Renal cortical epithelial cell (primary cell): ENCODE measurements at regions not wholly inside any gene's neighbourhood (a gene's known extent, or its start where the extent isn't known, plus 50 kb on each side); places are given as distances from the start of the nearest gene placed in this dataset.

Source experiments
- DNase-seq: peaks from one replicate; pipeline ENCODE4 v3.0.0-alpha.2; 2011; ENCODE audit warnings: low read depth

DNA sequence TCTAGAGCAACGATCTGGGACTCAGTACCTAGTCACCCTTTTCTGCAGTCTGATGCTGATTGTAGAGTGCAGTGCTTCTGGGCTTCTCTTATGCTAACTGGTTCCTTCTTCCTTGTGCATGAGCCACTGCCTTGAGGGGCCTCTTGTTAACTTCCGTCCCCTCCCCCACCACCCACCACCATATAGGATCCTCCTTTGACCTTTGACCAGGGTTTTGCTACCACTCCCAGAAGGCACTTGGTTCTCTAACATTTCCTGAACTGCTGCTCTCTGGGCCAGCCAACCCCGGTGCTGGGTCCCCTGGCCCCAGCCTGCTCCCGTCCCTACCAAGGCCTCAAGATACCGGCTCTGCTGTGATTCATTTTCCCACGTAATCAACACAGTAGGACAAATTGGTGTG is 104.6 kb upstream of the KLF3 start:
- DNase-seq, result no peak

DNA sequence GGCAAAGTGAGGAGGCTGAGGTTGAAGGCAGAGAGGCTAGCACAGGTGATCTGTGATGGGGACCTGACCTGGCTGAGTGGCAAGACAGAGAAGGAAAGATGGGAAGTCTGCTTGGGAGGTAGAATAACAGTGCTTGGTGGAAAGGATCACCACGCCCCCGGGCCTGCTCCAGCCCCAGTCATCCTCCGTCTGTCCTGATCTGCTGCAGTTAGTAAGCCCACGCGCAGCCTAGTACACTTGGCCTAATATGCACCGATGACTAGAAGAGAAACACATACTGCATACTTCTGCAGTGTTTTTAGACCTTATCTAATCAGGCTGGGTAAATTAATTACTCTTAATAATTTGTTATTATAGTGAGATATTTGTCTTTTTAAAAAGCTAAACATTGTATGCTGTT is 103.7 kb upstream of the KLF3 start:
- DNase-seq, result no peak

DNA sequence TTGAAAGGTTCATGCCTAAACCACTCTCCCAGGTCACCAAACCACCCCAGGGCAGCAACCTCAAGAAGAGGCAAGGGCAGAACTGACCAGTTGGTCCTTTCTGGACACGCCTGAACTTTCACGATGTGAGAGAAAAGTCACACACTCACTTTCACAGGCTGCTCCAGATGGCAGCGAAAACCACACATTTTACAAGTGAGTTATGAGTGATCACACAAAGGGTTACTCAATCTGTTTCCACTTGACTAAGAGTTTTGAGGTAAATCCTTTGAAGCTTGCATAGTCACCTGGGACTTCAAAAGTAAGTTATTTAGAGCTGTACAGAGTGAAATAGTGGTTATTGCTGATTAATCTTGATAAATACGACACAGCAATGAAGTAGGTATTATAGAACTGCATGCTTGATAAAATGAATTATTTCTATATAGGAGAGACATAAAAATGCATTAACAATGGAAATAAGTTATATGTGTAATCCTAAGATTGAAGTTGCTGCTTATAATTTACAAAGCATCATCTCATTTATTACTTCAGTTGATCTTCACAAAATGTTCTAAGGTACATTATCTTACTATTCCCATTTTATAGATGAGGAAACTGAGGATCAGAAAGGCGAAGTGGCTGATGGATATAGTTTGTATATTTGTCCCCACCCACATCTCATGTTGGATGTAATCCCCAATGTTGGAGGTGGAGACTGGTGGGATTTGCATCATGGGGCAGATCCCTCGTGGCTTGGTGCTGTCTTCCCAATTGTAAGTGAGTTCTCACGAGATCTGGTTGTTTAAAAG is 103.0 kb upstream of the KLF3 start:
- DNase-seq, result peak; percentile 94

DNA sequence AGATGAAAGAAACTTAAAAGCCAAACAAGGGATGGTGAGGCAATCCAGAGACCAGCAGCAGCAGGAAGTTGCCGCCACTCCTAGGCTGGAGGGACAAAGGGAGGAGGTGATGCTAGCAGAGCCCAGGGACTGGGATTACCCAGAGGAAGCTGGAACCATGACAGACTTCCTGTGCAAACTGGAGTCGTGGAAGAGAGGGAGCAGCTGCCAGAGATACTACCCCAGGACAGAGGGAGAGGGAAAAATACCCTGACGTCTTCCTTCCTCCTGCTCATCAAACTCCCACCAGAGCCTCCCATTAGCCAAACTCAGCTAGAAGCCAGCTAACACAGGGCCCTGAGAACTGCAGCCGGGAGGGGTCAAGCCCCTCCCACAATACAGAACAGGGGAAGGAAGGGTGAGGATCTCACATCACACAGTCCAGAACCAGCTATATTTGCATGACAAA is 101.2 kb upstream of the KLF3 start:
- DNase-seq, result no peak

DNA sequence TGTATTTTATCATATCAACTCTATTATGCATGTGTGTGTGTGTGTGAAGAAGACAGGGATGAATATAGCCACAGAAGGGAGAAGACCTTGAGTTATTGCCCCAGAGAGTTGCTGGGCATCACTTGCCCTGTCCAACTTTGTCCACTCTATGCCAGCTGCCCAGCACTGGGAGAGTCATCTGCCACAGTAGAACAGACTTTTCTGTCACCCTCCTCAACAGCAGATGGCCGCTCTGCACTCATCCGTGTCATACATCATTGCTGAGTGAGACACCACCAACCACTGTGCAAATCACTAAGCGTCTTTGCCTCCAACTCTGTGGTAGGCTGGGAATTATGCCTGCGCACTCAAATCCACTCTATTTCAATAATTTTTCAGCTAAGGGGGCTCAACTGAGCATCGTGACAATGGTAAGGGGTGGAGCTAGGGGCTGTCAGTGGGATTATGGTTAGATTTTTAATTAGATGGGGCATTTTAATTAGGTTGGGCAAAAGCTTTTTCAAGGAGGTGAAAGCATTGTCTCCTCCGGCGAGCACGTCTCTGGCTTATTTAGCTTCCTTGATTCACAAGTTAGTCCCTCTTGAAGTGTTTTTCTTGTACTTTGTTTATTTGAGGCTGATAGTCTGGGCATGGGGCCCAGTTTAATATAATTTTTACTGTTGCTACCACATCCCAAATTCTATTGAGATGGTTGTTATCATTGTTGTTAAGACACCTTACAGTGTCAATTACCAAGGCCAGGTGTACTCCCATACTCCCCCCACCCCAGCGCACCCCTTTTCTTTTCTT is 100.1 kb upstream of the KLF3 start:
- no peak for DNase-seq

DNA sequence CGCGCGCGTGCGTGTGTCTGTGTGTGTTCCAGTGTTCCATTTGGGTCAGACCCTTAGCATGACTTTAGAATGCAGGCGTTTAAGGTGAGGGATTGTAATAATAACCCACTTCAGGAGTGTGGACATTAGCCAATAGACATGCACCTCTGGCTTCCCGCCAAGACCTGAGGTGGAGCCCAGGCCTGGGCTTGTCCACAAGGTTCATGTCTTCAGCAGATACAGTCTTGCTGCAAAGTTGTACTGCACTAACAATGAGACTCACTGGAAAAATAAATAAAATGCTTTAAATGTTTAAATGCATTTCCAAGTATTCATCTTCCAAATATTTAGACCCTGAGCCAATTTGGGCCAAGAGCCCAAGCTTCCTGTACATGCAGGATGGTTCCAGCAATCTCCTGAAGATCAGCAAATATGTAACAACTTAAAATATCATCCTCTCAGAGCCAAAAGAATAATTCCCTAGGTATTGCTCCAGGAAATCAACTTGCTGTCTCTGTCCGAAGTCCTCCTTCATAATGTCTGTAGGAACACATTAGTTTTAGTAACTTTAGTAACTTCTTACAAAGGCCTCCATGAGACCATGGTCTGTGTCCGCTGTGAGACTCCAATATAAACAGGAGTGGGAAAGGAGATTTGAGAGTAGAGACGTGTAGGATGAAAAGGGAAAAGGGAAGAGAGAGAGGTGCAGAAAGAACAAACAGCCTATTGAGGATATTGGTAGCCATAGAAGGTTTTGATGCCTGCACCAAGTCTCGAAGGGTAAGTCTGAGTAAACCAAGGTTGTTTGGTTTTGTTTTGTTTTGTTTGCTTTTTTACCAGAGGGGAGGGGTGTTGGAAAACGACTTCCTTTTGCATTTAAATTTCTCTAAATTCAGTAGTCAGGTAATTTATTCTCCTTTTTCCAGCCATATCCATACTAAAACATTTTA is 98.5 kb upstream of the KLF3 start:
- DNase-seq, result no peak

DNA sequence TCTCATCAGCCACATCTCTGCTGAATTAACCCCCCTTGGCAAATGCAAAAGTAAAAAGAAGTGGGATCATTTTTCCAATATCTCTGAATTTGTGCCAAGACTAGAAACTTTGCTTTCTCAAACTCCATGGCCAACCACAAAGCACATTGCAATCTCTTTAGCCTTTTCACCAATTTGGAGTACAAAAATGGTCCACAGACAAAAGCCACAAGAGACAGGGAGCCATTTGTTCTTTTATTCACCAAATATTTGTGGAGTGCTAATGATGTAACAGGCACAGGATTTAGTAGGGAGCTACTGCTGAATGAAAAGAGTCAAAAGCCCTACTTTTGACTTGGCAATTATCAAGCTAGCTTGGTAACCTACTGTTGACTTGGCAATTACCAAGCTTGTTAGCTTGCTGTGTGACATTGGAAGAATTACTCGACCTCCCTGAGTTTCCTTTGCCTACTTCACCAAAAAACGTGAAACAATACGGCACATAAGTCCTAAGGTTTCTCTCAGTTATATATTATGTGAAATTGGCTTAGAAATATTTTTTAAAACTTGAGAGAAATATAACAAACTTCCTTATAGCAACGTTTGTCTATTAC is 97.1 kb upstream of the KLF3 start:
- DNase-seq, result no peak

DNA sequence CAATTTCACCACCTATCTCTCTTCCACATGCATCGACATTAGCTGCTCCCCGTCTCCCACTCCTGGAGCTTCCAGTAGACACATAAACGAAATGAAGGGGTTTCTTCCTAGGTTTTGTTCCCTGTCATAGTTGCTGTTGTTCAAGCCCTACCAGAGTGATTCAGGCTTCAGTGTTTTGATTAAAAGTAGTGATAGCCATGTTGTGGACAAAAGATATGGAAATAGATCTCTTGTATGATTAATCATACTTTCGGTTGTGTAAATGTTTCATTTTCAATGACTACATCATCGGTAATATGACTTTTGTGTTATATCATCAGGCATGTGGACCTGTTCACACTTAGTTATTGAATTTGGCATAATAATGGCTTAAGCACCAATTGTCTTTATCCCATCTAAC is 96.5 kb upstream of the KLF3 start:
- DNase-seq, result no peak

DNA sequence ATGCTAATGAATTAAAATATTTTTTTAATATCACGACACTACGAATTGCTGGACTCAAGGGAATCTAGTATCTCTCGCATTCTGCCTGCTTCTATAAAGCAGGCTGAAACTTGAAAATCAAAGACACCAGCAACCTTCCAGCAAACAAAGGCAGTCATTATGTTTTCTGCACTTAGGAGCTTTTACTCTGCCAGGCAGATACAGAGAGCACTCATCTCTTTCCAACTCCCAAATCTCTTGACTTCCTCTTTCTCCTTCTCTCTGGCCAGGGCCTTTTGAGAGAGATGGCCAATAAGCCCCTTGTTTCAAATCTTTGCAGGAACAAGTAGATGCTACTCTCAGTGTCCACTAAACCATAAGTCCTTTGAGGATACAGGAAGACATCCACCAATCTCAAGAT is 95.2 kb upstream of the KLF3 start:
- DNase-seq, result no peak

DNA sequence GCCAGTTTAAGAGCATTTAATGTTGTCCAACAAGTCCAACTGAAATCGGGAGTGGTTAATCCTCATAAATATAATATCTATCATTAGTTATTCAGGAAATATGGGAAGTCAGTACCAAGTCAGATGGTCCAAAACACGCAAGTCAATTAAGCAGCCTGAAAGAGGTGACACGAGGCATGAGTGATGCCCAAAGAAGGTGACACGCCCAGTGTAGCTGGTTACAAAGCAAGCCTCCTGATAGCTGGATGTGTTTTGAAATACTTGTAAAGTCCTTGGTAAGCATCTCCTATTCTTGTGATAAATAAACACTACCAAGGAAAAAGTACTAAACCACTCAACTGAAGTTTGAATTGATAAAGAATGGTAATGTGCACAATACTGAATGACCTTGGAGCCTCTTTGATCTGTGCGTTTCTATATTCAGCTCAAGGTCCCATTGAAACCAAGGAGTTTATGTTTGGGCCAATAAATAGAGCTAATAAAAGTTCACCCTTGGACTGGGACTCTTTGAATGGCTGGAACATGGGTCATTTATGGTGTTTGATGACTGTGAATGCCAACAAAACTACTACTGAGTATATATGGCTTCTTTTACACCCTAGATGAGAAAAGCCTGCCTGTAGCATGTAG is 93.2 kb upstream of the KLF3 start:
- no peak for DNase-seq

DNA sequence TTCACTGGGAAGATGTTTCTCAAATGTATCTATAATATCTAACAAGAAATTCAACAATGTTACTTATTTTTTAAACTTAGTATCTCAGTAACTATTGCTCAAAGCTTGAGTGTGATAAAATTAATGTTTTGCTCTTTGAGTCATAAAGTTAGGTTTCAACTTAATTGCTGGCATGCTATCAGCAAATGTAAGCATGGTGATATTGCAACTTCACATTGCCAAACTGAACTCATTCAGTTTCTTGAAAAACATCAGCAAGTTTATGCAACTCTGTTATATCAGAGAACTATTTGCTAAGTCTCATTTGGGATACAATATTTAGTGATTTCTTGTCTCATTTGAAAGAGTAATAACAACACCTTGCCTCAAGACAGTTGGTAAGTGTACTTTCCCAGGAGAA is 91.2 kb upstream of the KLF3 start:
- peak; percentile 84 for DNase-seq

DNA sequence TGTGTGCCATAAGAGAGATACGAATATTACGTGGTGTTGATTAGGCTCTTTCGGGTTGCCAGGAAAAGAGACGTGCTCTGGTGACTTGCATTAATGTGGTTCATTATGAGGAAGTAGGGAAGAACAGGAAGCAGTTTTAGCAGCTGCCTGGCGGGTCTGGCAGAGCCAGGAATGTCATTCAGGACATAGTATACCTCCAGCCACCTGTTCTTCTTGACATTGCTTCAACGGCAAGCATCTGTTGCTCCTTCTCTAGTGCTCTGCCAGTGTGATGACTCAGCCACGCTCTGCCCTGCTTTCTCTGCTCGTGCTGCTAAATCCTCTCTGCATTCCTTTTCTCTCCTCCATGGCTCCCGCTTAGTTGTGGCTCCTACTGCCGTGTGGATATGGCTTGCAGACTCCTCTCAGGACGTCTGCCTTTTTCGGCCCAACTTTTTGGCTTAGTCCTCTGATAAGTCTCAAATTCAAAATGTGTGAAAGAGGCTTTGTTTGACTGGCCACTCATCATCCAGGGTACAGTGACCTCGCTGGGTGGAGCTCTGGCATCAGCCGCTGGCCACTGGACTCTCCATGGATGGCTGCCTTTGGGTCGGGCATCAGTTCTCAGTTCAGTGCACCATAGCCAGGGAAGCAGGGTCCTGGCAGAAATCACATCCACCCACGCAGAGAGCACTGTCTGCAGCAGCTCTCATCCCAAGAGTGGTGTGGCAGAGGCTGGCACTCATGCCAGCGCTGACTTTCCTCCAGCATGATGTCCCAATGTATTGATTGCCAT is 89.3 kb upstream of the KLF3 start:
- DNase-seq, result peak; percentile 64

DNA sequence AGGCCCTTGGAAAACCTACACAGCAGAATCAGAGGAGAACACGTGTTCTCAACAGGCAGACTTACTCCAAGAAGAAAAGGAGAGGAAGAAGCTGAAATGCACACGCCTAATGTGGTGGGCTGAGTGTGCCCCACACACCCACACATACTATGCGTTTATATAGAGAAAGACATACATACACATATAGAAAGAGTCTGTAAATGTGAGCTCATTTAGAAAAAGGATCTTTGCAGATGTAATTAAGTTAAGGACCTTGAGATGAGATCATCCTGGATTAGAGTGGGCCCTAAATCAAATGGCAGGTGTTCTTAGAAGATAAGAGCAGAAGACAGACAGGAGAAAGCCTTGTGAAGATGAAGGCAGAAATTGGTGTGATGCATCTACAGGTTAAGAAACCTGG is 87.2 kb upstream of the KLF3 start:
- DNase-seq, result no peak

DNA sequence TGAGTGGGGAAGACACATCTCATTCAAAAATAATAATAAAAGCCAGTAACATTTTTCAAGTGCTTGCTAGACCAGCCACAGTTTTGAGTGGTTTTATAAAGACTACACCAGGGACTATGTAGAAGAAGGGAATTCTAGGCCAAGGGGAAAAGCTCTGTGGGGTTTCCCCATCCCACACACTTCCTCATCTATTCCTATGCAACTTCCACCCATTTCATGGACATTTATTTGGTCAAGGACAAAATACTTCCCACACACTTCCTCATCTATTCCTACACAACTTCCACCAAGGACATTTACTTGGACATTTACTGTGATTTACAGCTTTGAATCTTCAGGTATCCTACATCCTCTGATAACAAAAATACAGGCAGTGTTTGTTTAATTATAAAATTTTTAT is 86.5 kb upstream of the KLF3 start:
- DNase-seq, result no peak

DNA sequence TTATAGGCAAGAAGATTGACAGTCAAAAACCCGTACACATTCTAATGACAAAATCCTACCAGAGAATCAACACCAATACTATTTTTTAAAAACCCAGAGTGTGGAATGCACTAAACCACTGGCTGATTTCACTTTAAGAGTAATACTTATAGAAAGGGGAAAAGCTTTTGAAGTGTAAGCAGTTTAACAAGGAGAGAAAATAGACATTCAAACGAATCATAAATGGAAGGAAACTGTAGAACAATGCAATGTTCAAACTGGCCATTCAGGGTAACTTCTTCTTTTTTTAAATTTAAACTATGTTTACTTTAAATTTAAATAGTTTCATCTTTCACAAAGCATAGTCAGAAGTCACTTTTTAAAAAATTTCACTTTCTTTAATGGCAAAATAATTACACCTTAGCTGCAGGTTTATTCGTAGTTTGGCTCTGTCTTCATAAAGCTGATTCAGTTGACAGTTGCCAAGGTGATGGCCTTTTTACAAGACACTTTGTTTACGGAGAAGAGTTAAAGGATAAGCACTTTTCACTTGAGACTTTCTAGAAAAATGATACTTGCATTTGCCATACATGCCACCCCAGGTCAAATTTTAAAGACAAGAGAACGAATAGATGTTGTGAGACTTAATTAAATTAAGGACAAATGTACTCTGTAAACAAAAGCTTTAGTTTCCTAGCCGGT is 82.4 kb upstream of the KLF3 start:
- DNase-seq, result no peak

DNA sequence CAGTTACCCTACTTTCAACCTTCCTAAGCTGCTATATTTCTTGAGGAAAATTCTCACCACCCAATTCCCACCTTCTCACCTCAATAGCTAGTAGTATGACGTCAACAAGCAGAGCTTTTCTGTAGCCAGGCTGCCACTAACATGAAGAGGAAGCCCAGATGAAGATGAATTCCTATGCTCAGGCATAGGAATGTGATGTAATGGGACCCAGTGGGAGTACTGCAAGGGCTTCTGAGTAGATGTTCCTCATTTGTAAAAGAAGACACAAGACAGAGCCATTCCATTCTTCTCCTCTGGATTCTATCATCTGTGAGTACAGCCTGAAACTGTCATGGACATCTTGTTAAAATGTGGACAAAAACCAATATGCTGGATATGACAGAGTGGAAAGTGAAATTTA is 81.6 kb upstream of the KLF3 start:
- no peak for DNase-seq

DNA sequence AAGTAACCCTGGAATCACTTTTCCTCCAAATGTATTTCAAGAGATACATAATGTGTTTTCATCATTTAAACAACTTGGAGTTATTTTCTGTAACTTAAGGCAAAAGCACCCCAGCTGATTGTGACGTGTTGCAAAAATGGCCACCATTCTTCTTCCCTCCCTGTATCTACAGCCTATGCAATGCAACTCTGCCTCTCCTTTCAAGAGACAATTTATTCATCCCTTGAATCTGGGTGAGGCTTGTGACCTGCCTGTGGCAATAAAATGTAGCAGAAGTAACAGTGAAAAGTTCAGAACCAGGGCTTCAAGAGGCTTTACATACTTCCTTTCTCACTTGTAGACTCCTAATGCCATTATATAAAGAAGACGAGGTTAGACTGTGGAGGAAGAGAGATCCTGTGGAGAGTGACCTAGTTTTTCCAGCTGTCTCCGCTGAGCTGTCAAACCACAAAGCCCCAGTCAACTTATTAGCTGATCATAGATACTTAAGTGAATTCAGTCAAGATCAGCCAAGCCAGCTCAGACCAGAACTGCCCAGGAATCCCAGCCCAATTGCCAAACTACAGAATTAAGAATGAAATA is 81.0 kb upstream of the KLF3 start:
- DNase-seq, result peak; percentile 62

DNA sequence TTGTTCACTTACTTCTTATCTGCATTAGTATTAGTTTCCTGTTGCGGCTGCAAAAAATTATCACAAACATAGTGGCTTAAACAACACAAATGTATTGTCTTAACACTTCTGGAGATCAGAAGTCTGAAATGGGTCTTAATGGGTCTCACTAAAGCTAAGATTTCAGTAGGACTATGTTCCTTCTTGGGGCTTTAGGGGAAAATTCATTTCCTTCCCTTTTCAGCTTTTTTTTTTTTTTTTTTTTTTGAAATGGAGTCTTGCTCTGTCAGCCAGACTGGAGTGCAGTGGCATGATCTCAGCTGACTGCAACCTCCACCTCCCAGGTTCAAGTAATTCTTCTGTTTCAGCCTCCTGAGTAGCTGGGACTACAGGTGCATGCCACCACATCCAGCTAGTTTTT is 78.1 kb upstream of the KLF3 start:
- no peak for DNase-seq

DNA sequence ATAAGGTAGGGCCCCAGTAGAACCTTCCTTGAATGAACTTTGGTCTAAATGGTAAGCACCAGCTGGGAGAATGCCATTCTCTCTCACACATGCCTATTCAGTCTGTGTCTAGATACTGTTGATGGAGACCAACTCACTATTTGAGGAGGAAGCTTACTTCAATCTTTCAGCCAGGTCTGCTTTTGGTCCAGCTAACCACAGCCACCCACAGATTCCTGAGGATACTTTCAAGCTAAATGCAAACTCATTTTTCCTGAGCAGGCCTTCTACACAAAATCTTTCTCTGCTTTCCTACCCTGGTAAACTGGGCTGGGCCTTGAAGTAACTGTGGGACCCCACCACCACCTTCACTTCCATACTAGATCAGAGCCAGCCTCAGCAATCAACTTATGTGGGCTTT is 76.9 kb upstream of the KLF3 start:
- DNase-seq, result no peak

DNA sequence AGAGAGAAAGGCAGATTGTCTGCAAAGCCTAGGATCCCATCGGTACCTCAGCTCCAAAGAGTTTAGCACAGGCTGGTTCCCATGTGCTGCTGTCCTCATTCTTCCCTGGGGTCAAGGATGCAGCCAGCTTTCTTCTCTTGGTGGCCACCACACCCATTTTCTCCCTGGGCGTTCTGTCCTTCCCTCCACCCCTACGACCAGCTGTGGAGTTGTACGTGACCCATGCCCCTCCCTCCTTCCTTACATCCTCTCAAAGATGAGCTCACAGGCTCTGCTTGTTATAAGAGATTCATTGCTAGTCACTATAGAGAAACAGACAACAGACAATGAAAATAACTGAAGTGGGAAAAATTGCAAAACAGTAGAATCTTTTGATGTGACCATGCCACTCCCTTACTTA is 74.0 kb upstream of the KLF3 start:
- no peak for DNase-seq
